ENCODE measurements at regions not wholly inside any gene's neighbourhood (a gene's known extent, or its start where the extent isn't known, plus 50 kb on each side); places are given as distances from the start of the nearest gene placed in this dataset.
"Not testable (repeated sequence)": the region's sequence is repeated elsewhere in the genome, so short reads cannot be mapped to it uniquely, and the experiment has no call there.

DNA sequence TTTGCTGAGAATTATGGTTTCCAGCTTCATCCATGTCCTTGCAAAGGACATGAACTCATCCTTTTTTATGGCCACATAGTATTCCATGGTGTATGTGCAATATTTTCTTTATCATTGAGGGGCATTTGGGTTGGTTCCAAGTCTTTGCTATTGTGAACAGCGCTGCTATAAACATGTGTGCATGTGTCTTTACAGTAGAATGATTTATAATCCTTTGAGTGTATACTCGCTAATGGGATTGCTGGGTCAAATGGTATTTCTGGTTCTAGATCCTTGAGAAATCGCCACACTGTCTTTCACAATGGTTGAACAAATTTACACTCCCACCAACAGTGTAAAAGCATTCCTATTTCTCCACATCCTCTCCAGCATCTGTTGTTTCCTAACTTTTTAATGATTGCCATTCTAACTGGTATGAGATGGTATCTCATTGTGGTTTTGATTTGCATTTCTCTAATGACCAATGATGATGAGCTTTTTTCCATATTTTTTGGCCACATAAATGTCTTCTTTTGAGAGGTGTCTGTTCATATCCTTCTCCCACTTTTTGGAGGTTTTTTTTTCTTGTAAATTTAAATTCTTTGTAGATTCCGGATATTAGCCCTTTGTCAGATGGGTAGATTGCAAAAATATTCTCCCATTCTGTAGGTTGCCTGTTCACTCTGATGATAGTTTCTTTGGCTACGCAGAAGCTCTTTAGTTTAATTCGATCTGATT is 180.1 kb downstream of the PLPPR4 start:
- DNase-seq (ENCODE audit: low spot score) = not testable (repeated sequence)

DNA sequence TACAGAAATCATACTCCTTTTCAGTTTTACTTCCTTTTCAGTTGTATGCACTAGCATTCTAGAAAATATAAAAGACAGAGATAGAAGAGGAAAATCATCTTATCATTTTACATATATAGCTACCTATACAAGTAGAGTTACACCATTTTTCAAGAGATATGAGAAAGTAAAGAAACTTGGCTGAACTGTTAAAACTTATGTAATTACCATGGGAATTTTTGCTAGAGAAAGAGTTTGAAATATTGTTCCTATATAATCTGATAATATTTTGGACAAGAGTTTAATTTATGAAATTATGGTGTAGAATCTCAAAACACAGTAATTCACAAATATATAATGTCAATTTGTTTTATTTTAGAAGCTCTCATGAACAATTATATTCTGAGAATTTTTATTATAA is 180.8 kb downstream of the PLPPR4 start:
- DNase-seq (ENCODE audit: low spot score) = no peak

- no peak for DNase-seq (ENCODE audit: low spot score)
These were observed 181.2 kb downstream of the PLPPR4 start for GRCh38 chr1:99445486-99445885.

DNA sequence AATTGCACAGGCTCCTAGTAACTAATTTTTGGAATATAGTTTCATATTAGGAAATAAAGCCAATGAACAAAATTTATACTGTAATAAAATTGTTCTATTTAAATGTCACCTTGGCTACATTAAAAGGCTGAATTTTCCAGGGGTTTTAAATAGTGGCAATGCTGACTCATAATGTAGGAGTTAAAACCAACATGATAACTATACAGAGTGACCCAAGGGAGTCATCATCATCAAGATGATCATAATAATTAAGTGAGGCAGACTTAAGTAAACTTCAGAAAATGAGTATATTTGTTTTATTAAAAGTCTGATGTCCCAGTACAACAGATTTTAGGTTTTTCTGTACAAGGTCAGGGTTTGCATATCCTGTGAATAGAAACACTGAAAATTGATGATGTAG is 183.4 kb downstream of the PLPPR4 start:
- DNase-seq (ENCODE audit: low spot score) = no peak

DNA sequence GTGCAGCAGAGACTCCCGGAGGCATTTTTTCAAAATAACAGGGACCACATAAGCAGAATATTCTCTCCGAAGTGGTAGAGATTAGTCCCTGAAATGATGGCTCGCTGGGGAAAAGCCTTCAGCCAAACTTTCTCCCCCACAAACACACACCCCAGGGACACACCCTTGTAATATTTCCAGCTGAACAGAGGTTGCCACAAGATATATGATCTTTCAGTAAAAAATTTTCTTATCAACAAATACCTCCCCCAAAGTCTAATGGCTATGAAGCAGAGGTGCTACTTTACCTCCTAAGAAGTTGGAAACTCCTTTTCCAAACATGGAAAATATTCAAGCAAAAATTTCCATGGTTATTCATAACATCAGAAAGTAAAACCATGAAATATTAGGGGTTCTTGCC is 190.2 kb upstream of the PALMD start:
- DNase-seq (ENCODE audit: low spot score) = no peak

DNA sequence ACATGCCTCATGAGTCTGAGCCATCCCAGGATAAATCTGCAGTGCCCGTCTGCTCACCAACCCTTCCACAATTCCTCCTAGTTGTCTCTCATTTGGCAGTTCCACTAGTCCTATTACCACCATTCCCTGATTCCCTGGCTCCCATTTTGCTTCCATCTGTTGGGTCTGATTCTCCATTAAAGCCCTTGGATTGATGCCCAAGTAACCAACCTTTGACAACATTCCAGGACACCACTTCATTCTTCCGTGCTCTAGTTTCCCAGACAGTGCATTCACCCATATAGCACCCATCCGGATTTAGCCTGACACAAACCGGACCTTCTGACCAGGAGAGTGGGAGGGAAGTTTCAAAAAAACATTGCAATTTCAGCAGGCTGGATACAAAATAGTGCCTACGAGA is 189.4 kb upstream of the PALMD start:
- DNase-seq (ENCODE audit: low spot score) = no peak

DNA sequence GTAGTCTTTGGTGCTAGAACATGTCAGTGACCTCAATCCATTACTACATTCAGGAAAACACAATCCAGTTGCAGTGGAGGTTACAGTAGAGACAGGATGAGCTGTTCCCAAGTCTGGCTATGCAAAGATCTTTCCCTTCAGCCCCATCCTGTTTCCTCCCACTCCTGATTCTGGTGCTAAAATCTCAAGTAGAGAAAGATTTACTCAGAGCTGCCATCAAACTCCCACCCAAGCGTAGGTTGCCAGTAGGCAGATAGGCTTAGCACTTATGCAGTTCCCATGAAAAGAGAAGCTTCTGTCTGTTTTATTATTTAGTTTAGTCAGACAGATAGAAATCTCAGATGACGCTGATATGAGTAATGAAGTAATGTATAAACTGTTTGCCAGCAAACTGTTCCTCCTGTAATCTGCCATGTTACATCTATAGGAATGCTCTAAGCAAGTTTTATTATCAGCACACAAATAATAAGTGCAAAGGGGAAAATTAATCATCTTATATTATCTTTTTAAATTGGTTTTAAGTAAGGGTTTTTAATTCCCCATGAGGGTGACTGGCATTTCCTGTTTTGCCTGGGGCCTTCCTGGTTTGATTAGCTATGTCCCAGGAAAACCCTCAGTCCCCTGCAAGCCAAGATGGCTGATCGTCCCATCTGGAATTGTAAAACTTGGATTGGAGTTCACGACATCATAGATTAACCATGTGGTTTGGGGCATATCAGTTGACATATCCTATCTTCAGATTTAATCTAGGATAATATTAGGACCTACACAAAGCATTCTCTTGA is 188.3 kb upstream of the PALMD start:
- DNase-seq (ENCODE audit: low spot score) = peak; percentile 14

DNA sequence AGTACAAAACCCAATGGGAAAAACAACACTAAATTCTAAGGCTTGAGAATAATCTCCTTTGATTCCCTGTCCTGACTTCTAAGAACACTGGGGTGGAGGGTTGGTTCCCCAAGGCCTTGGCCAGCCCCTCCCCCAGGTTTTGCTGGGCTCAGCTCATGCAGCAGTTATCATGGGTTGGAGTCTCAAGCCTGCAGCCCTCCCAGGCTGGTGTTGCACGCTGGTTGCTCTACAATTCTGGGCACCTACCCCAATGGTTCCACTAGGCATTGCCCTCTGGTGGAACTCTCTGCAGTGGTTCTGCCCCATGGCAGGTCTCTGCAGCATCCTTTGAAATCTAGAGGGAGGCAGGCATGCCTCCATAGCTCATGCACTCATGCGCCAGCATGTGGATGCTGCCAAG is 184.4 kb upstream of the PALMD start:
- DNase-seq (ENCODE audit: low spot score) = no peak

- DNase-seq (ENCODE audit: low spot score) = no peak
These were observed 181.2 kb upstream of the PALMD start for GRCh38 chr1:99464738-99465137.

DNA sequence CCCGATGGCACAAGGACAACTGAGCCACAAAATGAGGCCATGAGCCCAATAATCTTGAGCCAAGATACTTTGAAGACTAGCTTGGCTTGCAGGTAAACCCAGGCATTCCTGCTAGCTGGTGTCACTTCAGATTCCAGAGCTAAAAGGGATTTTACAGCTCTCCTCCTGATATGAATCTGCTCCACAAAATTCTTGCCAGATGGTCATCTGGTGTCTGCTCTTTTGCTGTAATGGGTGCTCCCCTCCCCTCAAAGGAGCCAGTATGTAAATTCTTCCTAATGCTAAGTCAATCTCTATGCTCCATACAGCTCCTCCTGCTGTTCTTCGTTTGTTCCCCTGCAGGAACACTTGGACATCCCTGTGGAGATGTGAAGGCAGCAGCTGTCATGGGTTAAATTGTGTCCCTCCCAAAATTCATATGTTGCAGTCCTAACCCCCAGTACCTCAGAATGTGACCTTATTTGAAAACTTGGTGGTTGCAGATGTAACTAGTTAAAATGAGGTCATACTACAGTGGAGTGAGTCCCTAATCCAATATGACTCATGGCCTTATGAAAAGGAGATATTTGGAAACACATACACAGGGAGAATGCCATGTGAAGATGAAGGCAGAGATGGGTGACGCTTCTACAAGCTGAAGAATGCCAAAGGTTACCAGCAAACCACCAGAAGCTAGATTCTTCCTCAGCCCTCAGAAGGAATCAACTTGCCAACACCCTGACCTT is 180.6 kb upstream of the PALMD start:
- DNase-seq (ENCODE audit: low spot score) = no peak

DNA sequence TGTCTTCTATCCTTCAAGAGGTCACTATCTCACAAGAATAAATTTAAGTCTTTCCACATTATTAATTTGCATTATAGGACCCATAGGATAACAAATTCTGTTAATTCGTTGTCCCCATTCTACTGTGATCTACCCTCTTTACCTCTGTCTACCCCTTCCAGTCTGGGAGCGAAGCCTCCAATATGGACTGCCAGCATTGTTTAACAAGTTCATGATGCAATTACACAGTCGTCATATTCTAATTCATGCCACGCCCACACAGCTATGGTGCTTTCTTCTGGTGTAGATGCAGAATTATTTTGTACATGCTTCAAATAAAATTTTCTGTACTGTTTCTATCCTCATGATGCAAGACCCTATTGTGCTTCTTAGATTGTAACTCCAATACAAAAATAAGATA is 178.3 kb upstream of the PALMD start:
- DNase-seq (ENCODE audit: low spot score) = no peak

GRCh38 chr1:99469550-99469971 is 176.4 kb upstream of the PALMD start:
- no peak for DNase-seq (ENCODE audit: low spot score)

- DNase-seq (ENCODE audit: low spot score) = no peak
These were observed 173.0 kb upstream of the PALMD start for GRCh38 chr1:99472893-99473292.

DNA sequence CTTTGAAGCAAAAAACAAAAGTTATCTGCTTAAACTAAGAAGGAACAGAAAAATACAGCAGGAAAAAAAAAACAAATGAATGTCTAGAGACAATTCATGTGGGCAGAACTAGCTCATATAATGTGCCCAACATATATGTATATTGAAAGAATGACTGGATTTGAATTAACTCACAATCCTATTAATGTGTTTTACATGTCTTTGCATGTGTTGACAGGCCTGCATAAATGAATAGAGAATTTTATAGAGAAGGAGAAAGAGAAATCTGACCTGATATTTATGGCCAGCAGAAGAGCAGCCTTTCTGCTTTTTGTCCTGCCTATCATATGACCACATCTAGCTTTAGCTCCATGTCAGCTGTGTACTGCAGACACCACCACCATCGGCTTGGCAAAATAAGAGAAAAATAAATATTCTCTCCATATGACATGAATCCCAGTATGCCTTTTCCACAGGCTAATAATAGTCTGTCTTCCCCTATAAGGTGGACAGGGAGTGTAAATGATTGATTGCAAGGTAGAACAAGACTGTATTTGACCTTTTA is 171.5 kb upstream of the PALMD start:
- no peak for DNase-seq (ENCODE audit: low spot score)

- no peak for DNase-seq (ENCODE audit: low spot score)
These were observed 169.9 kb upstream of the PALMD start for GRCh38 chr1:99476058-99476457.

- DNase-seq (ENCODE audit: low spot score) = peak; percentile 73
These were observed 164.4 kb upstream of the PALMD start for GRCh38 chr1:99481391-99481996.

GRCh38 chr1:99482286-99482685 is 163.6 kb upstream of the PALMD start:
- no peak for DNase-seq (ENCODE audit: low spot score)

DNA sequence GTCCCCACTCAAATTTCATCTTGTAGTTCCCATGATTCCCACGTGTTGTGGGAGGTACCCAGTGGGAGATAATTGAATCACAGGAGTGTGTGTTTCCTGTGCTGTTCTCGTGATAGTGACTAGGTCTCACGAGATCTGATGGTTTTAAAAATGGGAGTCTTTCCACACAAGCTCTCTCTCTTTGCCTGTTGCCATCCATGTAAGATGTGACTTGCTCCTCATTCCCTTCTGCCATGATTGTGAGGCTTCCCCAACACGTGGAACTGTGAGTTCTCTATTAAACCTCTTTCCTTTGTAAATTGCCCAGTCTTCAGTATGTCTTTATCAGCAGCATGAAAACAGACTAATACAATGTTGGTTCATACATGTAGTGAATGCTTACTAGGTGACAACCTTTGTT is 163.2 kb upstream of the PALMD start:
- no peak for DNase-seq (ENCODE audit: low spot score)

- DNase-seq (ENCODE audit: low spot score) = no peak
These were observed 155.9 kb upstream of the PALMD start for GRCh38 chr1:99490031-99490430.

GRCh38 chr1:99496067-99496466 is 149.8 kb upstream of the PALMD start:
- DNase-seq (ENCODE audit: low spot score) = no peak

DNA sequence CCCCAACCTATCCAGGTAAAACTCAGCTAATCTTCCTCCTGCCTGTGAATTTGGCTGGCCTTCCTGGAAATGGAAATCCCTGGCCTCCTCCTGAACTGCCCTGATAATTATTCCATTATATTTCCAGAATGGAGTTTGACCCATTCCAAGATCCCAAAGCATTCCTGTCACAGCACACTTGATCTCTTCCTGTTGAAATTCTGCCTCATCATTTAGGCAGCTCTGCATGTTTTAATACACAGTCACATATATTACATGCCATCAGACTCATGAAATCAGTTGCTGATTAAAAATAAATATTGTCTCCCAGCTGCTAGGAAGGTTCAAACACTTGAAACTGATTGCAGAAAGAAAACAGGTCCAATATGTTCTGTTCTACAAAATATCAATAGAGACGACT is 148.2 kb upstream of the PALMD start:
- DNase-seq (ENCODE audit: low spot score) = no peak

DNA sequence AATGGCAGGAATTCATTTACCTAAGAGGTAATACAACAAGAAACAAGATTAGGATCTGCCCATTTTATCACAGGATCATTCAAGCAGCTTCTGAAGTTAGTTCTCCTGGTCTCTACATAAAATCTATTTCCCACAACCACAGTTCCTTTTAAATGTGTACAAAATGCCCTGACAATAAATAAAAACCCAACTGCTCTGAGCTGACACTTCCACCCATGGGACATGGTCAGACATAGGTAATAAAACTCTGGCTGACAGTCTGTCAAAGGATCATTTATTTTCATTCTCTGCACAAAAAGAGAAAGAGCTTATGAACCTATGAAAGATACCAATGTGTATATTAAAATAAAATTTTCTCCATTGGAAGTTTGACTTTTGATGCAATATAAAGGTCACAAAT is 145.4 kb upstream of the PALMD start:
- DNase-seq (ENCODE audit: low spot score) = no peak

Data from HT-29 (cell line).